ENCODE measurements at regions not wholly inside any gene's neighbourhood (a gene's known extent, or its start where the extent isn't known, plus 50 kb on each side); places are given as distances from the start of the nearest gene placed in this dataset.

GRCh38 chr3:177898185-177898584, 638.1 kb upstream of the KCNMB2 start:
- H3K27me3 Mint-ChIP-seq (ENCODE audit: unreplicated experiment) = no peaks in the 10 kb centered on the region
- DNase-seq (ENCODE audit: extremely low spot score, unreplicated experiment) = no peak
- no peak overlapping the region for H3K27ac Mint-ChIP-seq (ENCODE audit: unreplicated experiment)
- H3K4me3 Mint-ChIP-seq (ENCODE audit: unreplicated experiment) = no peak overlapping the region
- peaks cover 13% of the 10 kb centered on the region for H3K36me3 Mint-ChIP-seq (ENCODE audit: unreplicated experiment)
- peaks cover 30% of the 10 kb centered on the region for H3K4me1 Mint-ChIP-seq (ENCODE audit: unreplicated experiment)
- TF ChIP-seq CTCF (IDR thresholded peaks at IDR 0.05) = no peak
- H3K9me3 Mint-ChIP-seq (ENCODE audit: unreplicated experiment) = peaks cover 10% of the 10 kb centered on the region

- H3K36me3 Mint-ChIP-seq (ENCODE audit: unreplicated experiment) = peaks cover 13% of the 10 kb centered on the region
- no peak for DNase-seq (ENCODE audit: extremely low spot score, unreplicated experiment)
- H3K4me3 Mint-ChIP-seq (ENCODE audit: unreplicated experiment) = no peak overlapping the region
- no peak overlapping the region for H3K27ac Mint-ChIP-seq (ENCODE audit: unreplicated experiment)
- H3K27me3 Mint-ChIP-seq (ENCODE audit: unreplicated experiment) = no peaks in the 10 kb centered on the region
- peaks cover 30% of the 10 kb centered on the region for H3K4me1 Mint-ChIP-seq (ENCODE audit: unreplicated experiment)
- no peak for TF ChIP-seq CTCF (IDR thresholded peaks at IDR 0.05)
- H3K9me3 Mint-ChIP-seq (ENCODE audit: unreplicated experiment) = peaks cover 10% of the 10 kb centered on the region
Measured at GRCh38 chr3:177899275-177900067, 636.8 kb upstream of the KCNMB2 start.

GRCh38 chr3:177902876-177903275, 633.4 kb upstream of the KCNMB2 start:
- Mint-ChIP-seq H3K4me1 (ENCODE audit: unreplicated experiment) (peaks cover 48% of the 10 kb centered on the region), H3K4me3 (ENCODE audit: unreplicated experiment) (no peak overlapping the region), H3K36me3 (ENCODE audit: unreplicated experiment) (peaks cover 6% of the 10 kb centered on the region), H3K27ac (ENCODE audit: unreplicated experiment) (peak overlapping the region; percentile 86), H3K9me3 (ENCODE audit: unreplicated experiment) (peaks cover 4% of the 10 kb centered on the region), H3K27me3 (ENCODE audit: unreplicated experiment) (no peaks in the 10 kb centered on the region)
- TF ChIP-seq CTCF (IDR thresholded peaks at IDR 0.05) = no peak
- no peak for DNase-seq (ENCODE audit: extremely low spot score, unreplicated experiment)

GRCh38 chr3:177904621-177905020, 631.6 kb upstream of the KCNMB2 start:
- peaks cover 48% of the 10 kb centered on the region for H3K4me1 Mint-ChIP-seq (ENCODE audit: unreplicated experiment)
- no peak for DNase-seq (ENCODE audit: extremely low spot score, unreplicated experiment)
- H3K9me3 Mint-ChIP-seq (ENCODE audit: unreplicated experiment) = peaks cover 5% of the 10 kb centered on the region
- no peaks in the 10 kb centered on the region for H3K27me3 Mint-ChIP-seq (ENCODE audit: unreplicated experiment)
- H3K4me3 Mint-ChIP-seq (ENCODE audit: unreplicated experiment) = no peak overlapping the region
- H3K36me3 Mint-ChIP-seq (ENCODE audit: unreplicated experiment) = peaks cover 5% of the 10 kb centered on the region
- peak overlapping the region; percentile 86 for H3K27ac Mint-ChIP-seq (ENCODE audit: unreplicated experiment)
- TF ChIP-seq CTCF (IDR thresholded peaks at IDR 0.05) = no peak

- Mint-ChIP-seq H3K4me1 (ENCODE audit: unreplicated experiment) (peaks cover 48% of the 10 kb centered on the region), H3K27ac (ENCODE audit: unreplicated experiment) (peak overlapping the region; percentile 86), H3K4me3 (ENCODE audit: unreplicated experiment) (no peak overlapping the region), H3K9me3 (ENCODE audit: unreplicated experiment) (peaks cover 10% of the 10 kb centered on the region), H3K27me3 (ENCODE audit: unreplicated experiment) (no peaks in the 10 kb centered on the region), H3K36me3 (ENCODE audit: unreplicated experiment) (peaks cover 3% of the 10 kb centered on the region)
- DNase-seq (ENCODE audit: extremely low spot score, unreplicated experiment) = no peak
- TF ChIP-seq CTCF (IDR thresholded peaks at IDR 0.05) = no peak
Measured at GRCh38 chr3:177905173-177906125, 630.8 kb upstream of the KCNMB2 start.
